Central memory CD8-positive, alpha-beta T cell (primary cell): ENCODE measurements at regions not wholly inside any gene's neighbourhood (a gene's known extent, or its start where the extent isn't known, plus 50 kb on each side); places are given as distances from the start of the nearest gene placed in this dataset.

Source experiments
- ATAC-seq: fragments of 150-1000 bp; cut with Tn5 transposase; replicated peaks from 2 replicates; pipeline ENCODE4 v1.10.0; 2022; ENCODE audit warnings: mild to moderate bottlenecking, moderate FRiP score, moderate number of reproducible peaks; ENCODE audit not compliant: poor library complexity, severe bottlenecking; ENCODE audit errors: extremely low read depth
- DNase-seq, 2 donors: peaks; one replicate each; pipeline ENCODE4 v3.0.0; 2021; ENCODE audit warnings: low spot score in 2 of 2
- H3K27ac Mint-ChIP-seq: one replicate; pipeline ENCODE4 v1.8.0; 2022; ENCODE audit warnings: low read depth, mild to moderate bottlenecking, moderate library complexity, mixed read lengths
- H3K27me3 Mint-ChIP-seq: one replicate; pipeline ENCODE4 v1.8.0; 2022; ENCODE audit warnings: mixed read lengths
- H3K36me3 Mint-ChIP-seq: one replicate; pipeline ENCODE4 v1.8.0; 2022; ENCODE audit warnings: mild to moderate bottlenecking, moderate library complexity, mixed read lengths; ENCODE audit not compliant: insufficient read depth
- H3K4me1 Mint-ChIP-seq: one replicate; pipeline ENCODE4 v1.8.0; 2022; ENCODE audit warnings: mixed read lengths
- H3K4me3 Mint-ChIP-seq: one replicate; pipeline ENCODE4 v1.8.0; 2022; ENCODE audit warnings: mild to moderate bottlenecking, moderate library complexity, mixed read lengths
- H3K9me3 Mint-ChIP-seq: one replicate; pipeline ENCODE4 v1.8.0; 2022; ENCODE audit warnings: mixed read lengths

GRCh38 chr4:119898211-119898610 is 168.4 kb downstream of the MAD2L1 start:
- Mint-ChIP-seq H3K27ac (no peak overlapping the region), H3K36me3 (peaks cover 1% of the 10 kb centered on the region), H3K9me3 (peaks cover 17% of the 10 kb centered on the region), H3K4me3 (no peak overlapping the region), H3K27me3 (no peaks in the 10 kb centered on the region), H3K4me1 (no peaks in the 10 kb centered on the region)
- DNase-seq (no peak), ATAC-seq (no peak)

- DNase-seq: no peak
- ATAC-seq: no peak
- Mint-ChIP-seq H3K9me3 (peaks cover 12% of the 10 kb centered on the region), H3K36me3 (peaks cover 1% of the 10 kb centered on the region), H3K27me3 (no peaks in the 10 kb centered on the region), H3K27ac (no peak overlapping the region), H3K4me3 (no peak overlapping the region), H3K4me1 (no peaks in the 10 kb centered on the region)
These were observed 169.4 kb downstream of the MAD2L1 start for GRCh38 chr4:119897260-119897659.

GRCh38 chr4:119894650-119895208 is 171.9 kb downstream of the MAD2L1 start:
- Mint-ChIP-seq H3K4me3 (no peak overlapping the region), H3K4me1 (no peaks in the 10 kb centered on the region), H3K9me3 (peaks cover 6% of the 10 kb centered on the region), H3K27ac (no peak overlapping the region), H3K36me3 (no peaks in the 10 kb centered on the region), H3K27me3 (no peaks in the 10 kb centered on the region)
- DNase-seq (no peak), ATAC-seq (no peak)

GRCh38 chr4:119873794-119874325 is 192.8 kb downstream of the MAD2L1 start:
- no peak for DNase-seq
- no peak for ATAC-seq
- H3K4me3 Mint-ChIP-seq: no peak overlapping the region
- H3K36me3 Mint-ChIP-seq: no peaks in the 10 kb centered on the region
- H3K4me1 Mint-ChIP-seq: no peaks in the 10 kb centered on the region
- no peak overlapping the region for H3K27ac Mint-ChIP-seq
- peaks cover 5% of the 10 kb centered on the region for H3K9me3 Mint-ChIP-seq
- no peaks in the 10 kb centered on the region for H3K27me3 Mint-ChIP-seq

GRCh38 chr4:119873132-119873531 is 193.5 kb downstream of the MAD2L1 start:
- Mint-ChIP-seq H3K4me3 (no peak overlapping the region), H3K9me3 (peaks cover under 1% of the 10 kb centered on the region), H3K4me1 (no peaks in the 10 kb centered on the region), H3K27me3 (no peaks in the 10 kb centered on the region), H3K27ac (no peak overlapping the region), H3K36me3 (no peaks in the 10 kb centered on the region)
- ATAC-seq (no peak), DNase-seq (no peak)

GRCh38 chr4:119872371-119873016 is 194.2 kb downstream of the MAD2L1 start:
- ATAC-seq: no peak
- Mint-ChIP-seq H3K36me3 (no peaks in the 10 kb centered on the region), H3K27ac (no peak overlapping the region), H3K4me3 (no peak overlapping the region), H3K9me3 (no peaks in the 10 kb centered on the region), H3K4me1 (no peaks in the 10 kb centered on the region), H3K27me3 (no peaks in the 10 kb centered on the region)
- no peak for DNase-seq

- Mint-ChIP-seq H3K9me3 (no peaks in the 10 kb centered on the region), H3K27me3 (no peaks in the 10 kb centered on the region)
These were observed 195.8 kb downstream of the MAD2L1 start for GRCh38 chr4:119870856-119871255.

GRCh38 chr4:119865789-119866188 is 200.9 kb downstream of the MAD2L1 start:
- Mint-ChIP-seq H3K9me3 (no peaks in the 10 kb centered on the region), H3K36me3 (no peaks in the 10 kb centered on the region), H3K4me1 (no peaks in the 10 kb centered on the region), H3K27ac (no peak overlapping the region), H3K27me3 (no peaks in the 10 kb centered on the region), H3K4me3 (no peak overlapping the region)
- ATAC-seq: no peak
- no peak for DNase-seq

More at GRCh38 chr4:119870856-119871255, 195.8 kb downstream of the MAD2L1 start:
- no peak overlapping the region for H3K4me3 Mint-ChIP-seq
- H3K4me1 Mint-ChIP-seq: no peaks in the 10 kb centered on the region
- H3K27ac Mint-ChIP-seq: no peak overlapping the region
- no peak for DNase-seq
- no peaks in the 10 kb centered on the region for H3K36me3 Mint-ChIP-seq
- no peak for ATAC-seq

- no peaks in the 10 kb centered on the region for H3K4me1 Mint-ChIP-seq
- no peak overlapping the region for H3K27ac Mint-ChIP-seq
These were observed 201.3 kb downstream of the MAD2L1 start for GRCh38 chr4:119865389-119865788.

GRCh38 chr4:119861731-119862130 is 204.9 kb downstream of the MAD2L1 start:
- Mint-ChIP-seq H3K4me3 (no peak overlapping the region), H3K27me3 (no peaks in the 10 kb centered on the region), H3K36me3 (no peaks in the 10 kb centered on the region), H3K4me1 (no peaks in the 10 kb centered on the region), H3K27ac (no peak overlapping the region), H3K9me3 (no peaks in the 10 kb centered on the region)
- ATAC-seq (no peak), DNase-seq (no peak)

More at GRCh38 chr4:119865389-119865788, 201.3 kb downstream of the MAD2L1 start:
- no peak overlapping the region for H3K4me3 Mint-ChIP-seq
- no peaks in the 10 kb centered on the region for H3K36me3 Mint-ChIP-seq
- H3K9me3 Mint-ChIP-seq: no peaks in the 10 kb centered on the region
- ATAC-seq: no peak
- DNase-seq: no peak
- H3K27me3 Mint-ChIP-seq: no peaks in the 10 kb centered on the region

- H3K4me3 Mint-ChIP-seq: no peak overlapping the region
- no peaks in the 10 kb centered on the region for H3K27me3 Mint-ChIP-seq
- ATAC-seq (no peak), DNase-seq (no peak)
- H3K9me3 Mint-ChIP-seq: no peaks in the 10 kb centered on the region
- no peak overlapping the region for H3K27ac Mint-ChIP-seq
- no peaks in the 10 kb centered on the region for H3K36me3 Mint-ChIP-seq
- no peaks in the 10 kb centered on the region for H3K4me1 Mint-ChIP-seq
These were observed 208.5 kb downstream of the MAD2L1 start for GRCh38 chr4:119858176-119858575.

- DNase-seq (no peak), ATAC-seq (no peak)
- no peak overlapping the region for H3K27ac Mint-ChIP-seq
- no peaks in the 10 kb centered on the region for H3K36me3 Mint-ChIP-seq
- no peaks in the 10 kb centered on the region for H3K27me3 Mint-ChIP-seq
- no peak overlapping the region for H3K4me3 Mint-ChIP-seq
- no peaks in the 10 kb centered on the region for H3K4me1 Mint-ChIP-seq
- H3K9me3 Mint-ChIP-seq: no peaks in the 10 kb centered on the region
These were observed 212.3 kb downstream of the MAD2L1 start for GRCh38 chr4:119854364-119854763.

- Mint-ChIP-seq H3K4me3 (no peak overlapping the region), H3K9me3 (no peaks in the 10 kb centered on the region), H3K4me1 (no peaks in the 10 kb centered on the region), H3K27ac (no peak overlapping the region), H3K36me3 (no peaks in the 10 kb centered on the region), H3K27me3 (no peaks in the 10 kb centered on the region)
- ATAC-seq: no peak
- no peak for DNase-seq
These were observed 215.0 kb downstream of the MAD2L1 start for GRCh38 chr4:119851649-119852048.
